ENCODE measurements at regions not wholly inside any gene's neighbourhood (a gene's known extent, or its start where the extent isn't known, plus 50 kb on each side); places are given as distances from the start of the nearest gene placed in this dataset.
"Not testable (repeated sequence)": the region's sequence is repeated elsewhere in the genome, so short reads cannot be mapped to it uniquely, and the experiment has no call there.

DNA sequence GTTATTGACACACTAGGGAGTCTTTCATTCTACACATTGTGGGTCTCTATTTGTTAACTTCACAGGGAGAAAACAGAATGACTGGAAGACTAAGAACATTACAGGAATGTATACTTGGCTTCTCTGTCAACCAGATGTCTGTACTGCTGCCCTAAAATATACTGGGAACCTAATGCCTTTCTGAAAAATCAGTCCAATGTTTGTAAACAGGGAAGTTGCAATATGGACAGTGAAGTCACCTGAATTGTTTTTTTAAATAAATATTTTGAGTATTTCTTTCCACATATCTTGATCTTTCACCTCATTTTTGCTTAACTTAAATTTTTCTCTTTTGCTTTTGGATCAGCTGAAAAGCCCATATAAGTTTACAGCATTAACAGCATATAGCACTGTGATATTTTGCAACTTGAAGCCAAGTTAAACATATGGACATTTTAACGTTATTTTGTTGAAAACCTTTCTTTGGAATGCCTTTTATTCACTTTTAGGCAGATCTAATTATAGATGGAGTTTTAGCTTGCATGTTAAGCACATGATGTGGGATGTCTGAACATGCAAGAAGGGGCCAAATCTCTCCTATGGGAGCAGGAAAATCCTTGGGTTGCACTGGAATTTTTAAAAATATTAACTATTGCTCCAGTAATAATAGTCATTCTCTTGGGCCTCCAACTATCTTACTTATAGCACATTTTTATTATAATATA, 137.7 kb upstream of the TWIST2 start:
- no peak for FAIRE-seq
- DNase-seq (ENCODE audit: low spot score in 2 of 2), result no peak

DNA sequence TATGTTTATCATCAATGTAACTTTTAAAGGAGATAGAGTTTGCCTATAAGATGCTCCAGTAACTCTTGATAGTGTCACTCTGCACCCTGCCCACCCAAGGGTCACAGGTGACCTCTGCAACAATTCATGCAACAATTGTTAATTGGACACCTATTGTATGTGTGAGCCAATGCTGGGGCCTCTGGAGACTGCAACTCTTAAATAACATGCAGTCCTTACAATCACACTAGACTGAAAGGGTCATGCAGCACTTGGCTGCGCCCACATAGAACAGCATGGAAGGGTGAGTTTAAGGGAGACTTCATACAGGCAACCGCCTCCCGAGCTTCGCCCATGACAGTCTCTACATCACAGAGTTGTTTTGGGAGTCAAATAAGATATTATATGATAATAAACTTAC, 137.1 kb upstream of the TWIST2 start:
- no peak for FAIRE-seq

DNA sequence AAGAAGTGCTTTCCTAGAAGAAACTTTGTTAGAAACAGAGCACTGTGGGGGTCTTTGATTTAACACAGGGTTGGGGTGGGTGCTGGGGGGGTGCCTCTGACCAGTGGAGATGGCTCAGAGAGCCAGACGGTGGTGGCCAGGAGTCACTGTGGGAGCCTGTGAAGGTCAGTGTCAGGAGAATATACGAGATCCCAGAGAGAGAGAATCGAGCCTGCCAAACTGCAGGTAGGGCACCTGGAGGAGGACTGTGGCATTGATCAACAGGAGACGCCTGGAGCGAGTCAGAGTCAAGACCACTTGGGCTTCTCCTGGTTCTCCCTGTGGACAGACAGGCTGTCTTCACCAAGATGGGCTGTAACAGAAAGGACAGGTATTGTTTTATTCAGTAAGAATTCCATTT, 136.5 kb upstream of the TWIST2 start:
- DNase-seq (ENCODE audit: low spot score in 2 of 2) (no peak), FAIRE-seq (no peak)

More for the DNA sequence above, 137.1 kb upstream of the TWIST2 start:
- DNase-seq (ENCODE audit: low spot score in 2 of 2), result no peak

DNA sequence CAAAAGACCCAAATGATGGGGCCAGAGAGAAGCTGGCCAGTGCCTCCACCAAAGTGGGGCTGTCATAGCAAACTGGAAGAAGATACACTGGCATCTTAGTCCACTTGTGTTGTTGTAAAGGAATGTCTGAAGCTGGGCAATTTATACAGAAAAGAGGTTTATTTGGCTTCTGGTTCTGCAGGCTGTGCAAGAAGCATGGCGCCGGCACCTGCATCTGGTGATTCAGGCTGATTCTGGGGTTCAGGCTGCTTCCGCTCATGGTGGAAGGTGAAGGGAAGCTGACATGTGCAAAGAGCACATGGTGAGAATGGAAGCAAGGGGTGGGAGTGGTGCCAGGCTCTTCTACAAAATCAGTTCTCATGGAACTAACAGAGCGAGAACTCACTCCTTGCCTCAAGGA, 135.9 kb upstream of the TWIST2 start:
- no peak for FAIRE-seq
- DNase-seq (ENCODE audit: low spot score in 2 of 2), result no peak

DNA sequence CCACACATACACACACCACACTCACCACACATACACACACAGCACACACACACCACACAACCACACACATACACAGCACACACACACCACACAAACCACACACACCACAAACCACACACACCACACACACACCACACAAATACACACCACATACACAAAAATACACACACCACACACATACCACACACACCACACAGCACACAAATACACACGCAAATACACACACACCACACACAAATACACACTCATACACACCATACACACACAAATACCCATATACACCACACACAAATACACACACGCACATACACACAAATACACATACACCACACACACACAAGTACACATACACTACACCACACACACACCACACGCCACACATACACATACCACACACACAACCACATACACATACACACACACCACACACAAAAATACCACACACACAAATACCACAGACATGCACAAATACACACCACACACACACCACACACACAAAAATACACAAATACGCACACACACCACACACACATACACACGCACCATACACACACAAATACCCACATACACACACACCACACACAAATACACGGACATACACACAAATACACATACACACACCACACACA, 134.6 kb upstream of the TWIST2 start:
- no peak for FAIRE-seq
- no peak for DNase-seq (ENCODE audit: low spot score in 2 of 2)

DNA sequence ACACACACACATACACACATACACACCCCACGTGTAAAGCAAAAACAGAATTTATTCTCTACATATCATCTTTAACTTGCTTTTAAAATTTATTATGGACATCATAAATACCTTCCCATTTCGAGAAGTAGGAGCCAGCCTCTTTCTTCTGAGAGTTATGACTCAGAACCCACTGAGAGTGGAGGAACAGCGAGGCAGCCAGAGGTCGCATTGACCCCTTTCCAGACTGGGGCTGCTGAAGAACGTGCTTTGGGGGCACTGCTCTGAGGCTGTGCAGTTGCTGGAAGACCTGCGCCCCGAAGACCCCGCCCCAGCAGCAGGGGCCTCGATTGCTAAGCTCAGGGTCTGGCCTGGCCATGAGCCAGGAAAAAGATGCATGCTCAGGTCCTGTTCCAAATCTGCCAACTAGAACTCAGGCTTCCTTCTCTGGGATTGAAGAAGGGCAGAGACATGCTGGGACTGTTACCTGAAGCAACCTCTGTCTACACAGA, 133.8 kb upstream of the TWIST2 start:
- DNase-seq (ENCODE audit: low spot score in 2 of 2) (no peak), FAIRE-seq (no peak)

DNA sequence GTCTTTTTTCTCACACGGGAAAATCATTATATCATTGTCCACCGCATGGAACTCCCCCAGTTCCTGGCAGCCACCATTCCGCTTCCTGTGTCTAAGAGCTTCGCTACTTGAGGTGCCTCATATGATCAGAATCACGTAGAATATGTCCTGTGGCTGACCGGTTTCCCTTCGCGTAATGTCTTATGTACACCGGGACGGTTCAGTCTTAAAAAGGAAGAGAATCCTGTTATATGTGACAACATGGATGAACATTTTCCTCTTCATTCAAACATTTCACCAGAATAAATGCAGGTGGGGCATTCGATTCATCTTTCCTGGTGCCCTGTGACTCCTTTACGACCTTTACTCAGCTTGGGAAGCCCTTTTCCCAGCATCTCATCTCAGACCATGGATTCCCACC, 131.7 kb upstream of the TWIST2 start:
- no peak for DNase-seq (ENCODE audit: low spot score in 2 of 2)
- FAIRE-seq, result no peak

DNA sequence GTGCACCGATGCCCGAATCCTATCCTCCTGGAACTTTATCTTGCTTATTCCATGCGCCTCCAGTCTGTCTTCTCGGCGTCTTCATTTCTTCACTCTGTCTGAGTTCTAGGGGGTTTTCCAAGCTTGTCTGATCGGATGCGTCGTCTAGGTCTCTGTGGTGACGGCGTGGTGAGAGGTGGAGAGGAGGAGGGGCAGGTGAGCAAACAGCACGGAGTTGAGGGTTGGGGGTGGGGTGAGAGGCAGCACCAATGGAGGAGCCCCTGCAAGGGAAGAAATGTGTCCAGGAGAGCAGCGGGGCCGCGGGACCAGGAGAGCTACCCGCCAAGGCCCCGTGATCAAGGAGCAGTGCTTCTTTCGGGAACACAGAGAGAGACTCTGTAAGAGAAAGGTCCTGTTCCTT, 131.3 kb upstream of the TWIST2 start:
- no peak for DNase-seq (ENCODE audit: low spot score in 2 of 2)
- FAIRE-seq, result no peak

DNA sequence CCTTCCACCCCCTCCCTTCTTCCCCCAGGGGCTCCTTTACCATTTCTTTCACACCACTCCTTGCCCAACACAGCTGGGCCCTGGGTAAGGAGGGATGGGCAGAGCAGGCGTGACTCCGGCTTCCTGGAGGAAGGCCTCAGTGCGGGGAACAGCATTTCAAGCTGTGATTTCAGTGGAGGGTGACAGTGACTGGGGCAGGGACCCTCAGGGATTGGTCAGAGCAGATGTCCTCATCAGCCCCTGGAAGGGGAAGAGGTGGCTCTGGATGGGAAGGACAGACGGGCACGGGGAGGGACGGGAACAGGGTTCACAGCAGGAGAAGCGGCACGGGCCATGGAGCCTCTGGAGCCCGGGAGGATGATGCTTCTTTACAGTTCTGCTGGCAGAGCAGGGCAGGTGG, 130.8 kb upstream of the TWIST2 start:
- FAIRE-seq (no peak), DNase-seq (ENCODE audit: low spot score in 2 of 2) (no peak)

DNA sequence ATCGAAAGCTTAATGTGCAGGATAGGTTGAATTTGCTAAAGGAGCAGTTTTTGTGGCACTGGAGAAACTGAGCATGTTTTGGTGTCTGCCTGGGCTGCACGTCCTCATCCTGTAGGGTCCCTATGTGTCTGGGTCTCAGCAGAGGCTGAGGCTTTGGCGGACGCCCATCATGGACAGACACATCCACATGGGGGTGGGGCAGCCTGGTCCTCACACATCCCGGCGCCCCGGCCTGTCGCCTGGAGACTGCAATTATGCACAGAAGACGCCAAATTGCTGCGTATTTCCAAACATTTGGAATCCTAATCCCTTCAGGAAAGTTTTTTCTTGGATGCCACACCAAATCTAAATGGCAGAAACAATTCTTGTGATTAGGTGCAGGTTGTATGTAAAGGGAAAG, 128.2 kb upstream of the TWIST2 start:
- DNase-seq (ENCODE audit: low spot score in 2 of 2) (no peak), FAIRE-seq (no peak)

DNA sequence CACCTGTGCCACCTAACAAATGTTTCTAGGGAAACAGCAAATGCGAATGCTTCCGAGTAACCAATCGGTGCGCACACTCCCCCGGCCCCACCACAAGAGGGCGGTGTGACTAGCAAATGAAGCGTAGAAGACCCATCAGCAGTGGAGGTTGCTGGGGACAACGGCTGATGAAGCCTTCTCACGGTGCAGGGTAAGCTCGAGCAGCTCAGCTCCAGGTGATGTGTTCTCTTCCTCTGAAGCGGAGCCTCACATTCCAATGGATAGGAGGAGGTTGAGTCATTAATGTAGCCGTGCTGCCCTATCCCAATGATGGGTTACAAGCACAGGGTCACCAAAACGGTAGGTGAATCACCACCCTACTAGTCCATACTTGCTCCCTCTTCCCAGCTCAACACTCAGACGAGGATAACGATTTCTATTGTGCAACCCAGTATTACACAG, 127.6 kb upstream of the TWIST2 start:
- DNase-seq (ENCODE audit: low spot score in 2 of 2), result no peak
- no peak for FAIRE-seq

DNA sequence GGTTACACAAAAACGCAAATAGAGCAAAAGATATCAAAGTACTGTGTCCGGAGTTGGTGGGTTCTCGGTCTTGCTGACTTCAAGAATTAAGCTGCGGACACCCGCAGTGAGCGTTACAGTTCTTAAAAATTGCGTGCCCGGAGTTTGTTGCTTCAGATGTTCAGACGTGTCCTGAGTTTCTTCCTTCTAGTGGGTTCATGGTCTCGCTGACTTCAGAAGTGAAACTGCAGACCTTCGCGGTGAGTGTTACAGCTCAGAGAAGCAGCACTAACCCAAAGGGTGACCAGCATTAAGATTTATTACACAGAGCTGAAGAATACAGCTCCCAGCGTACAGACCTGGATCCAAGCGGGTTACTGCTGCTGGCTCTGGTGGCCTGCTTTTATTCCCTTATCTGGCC, 125.7 kb upstream of the TWIST2 start:
- DNase-seq (ENCODE audit: low spot score in 2 of 2) (no peak), FAIRE-seq (no peak)

DNA sequence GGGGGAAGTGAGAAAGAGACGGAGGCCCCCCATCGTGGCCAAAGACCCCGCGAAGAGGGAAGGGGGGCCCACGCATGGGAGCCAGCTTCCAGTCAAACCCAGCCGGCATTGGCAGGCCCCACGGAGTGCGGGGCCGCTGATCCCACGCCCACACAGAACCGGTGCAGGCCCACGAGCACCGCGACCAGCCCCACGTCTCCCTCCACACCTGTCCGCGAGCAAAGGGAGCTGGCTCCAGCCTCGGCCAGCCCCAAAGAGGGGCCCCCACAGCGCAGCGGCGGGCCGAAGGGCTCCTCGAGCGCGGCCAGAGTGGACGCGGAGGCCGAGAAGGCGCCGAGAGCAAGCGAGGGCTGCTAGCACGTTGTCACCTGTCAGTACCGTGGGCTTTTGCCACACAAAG, 125.0 kb upstream of the TWIST2 start:
- no peak for FAIRE-seq

DNA sequence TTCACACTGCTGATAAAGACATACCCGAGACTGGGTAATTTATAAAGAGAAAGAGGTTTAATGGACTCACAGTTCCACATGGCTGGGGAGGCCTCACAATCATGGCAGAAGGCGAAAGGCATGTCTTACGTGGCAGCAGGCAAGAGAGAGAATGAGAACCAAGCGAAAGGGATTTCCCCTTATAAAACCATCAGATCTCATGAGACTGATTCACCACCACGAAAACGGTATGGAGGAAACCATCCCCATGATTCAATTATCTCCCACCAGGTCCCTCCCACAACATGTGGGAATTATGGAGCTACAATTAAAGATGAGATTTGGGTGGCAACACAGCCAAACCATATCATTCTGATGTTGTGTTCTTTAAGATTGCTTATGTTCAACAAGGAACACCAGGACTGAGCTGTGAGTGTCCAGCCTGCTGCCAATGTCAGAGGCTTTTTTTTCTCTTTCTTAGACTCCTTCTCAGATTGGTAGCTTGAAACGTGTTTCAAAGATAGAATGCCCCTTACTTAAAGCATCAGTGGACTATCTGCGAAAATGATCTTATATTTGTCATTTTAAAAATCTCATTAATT, 124.1 kb upstream of the TWIST2 start:
- not testable (repeated sequence) for DNase-seq (ENCODE audit: low spot score in 2 of 2)

More for the DNA sequence above, 125.0 kb upstream of the TWIST2 start:
- DNase-seq (ENCODE audit: low spot score in 2 of 2), result no peak

DNA sequence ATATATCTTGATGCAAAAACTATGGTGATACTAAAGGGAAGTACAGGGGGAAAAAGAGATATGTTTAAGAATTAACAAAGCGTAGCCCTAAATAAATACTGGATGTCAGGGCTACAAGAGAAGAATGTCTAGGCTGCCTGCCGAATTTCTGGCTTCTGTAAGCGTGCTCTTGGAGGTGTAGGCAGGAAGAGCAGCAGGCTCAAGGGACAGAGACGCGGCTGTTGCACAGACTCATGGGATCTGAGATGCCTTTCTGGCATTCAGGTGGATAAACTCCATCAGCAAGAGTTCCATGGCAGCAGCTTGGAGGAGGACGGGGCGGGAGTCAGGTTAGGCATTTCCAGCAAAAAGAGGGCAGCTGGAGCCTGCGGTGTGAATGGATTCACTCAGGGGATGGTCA, 123.2 kb upstream of the TWIST2 start:
- DNase-seq (ENCODE audit: low spot score in 2 of 2) (no peak), FAIRE-seq (no peak)

More for the DNA sequence above, 124.1 kb upstream of the TWIST2 start:
- not testable (repeated sequence) for FAIRE-seq

DNA sequence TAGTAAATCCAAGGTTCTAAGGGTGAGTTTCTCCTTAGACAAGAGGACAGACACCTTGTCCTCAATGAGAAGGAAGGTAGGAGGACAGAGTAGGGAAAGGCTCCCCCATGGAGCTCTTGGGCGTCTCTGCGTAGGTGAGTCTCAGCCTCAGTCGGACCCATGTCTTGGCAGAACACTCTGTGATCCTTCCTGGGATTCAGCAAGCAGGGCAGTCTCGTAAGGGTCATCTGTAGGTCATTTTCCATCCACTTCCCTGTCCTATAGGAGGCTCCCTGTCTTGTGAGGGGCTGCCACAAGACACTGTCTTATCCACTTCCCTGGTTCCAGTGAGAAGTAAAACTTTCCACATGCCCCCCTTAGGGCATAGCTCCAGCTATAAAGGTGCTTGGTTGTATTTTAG, 122.6 kb upstream of the TWIST2 start:
- no peak for FAIRE-seq
- no peak for DNase-seq (ENCODE audit: low spot score in 2 of 2)

DNA sequence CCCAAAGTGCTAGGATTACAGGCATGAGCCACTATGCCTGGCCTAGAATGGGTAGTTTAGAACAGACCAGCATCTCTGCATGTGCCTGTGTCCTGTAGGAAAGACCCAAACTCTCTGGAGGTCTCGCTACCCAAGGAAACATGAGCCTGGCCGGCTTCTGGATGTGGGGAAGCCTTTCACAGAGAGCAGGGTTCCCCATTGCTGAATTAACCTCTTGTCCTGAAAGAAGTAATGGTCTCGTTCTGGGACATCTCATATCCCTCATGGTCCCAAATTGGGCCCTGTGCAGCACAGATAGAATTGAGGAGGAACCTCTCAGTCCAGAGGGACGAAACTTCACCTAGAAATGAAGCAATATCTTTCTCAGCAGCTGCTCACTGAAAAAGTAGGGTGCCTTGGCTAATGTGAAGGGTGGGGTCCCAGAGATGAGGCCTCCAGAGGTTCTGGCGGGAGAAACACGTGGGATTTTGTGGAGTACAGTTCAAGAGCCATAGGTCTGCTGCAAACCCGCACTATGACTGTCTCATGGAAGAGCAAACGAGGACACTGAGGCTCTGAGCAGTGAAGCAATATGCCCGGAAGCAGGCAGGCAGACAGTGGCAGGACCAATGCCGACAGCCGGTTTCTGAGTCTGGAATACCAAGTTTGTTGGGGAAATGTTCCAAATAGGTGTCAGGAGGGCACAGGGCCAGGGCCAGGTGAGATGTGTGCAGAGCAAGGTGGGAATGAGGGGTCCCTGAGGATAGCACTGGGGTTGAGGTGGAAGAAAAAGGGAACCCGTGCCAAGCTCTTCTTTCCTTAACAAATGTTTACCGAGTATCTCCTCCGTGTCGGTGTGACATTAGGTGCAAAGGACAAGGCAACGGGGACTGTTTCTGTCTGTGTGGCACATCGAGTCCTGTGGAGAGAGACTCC, 121.0 kb upstream of the TWIST2 start:
- FAIRE-seq (no peak), DNase-seq (ENCODE audit: low spot score in 2 of 2) (no peak)

DNA sequence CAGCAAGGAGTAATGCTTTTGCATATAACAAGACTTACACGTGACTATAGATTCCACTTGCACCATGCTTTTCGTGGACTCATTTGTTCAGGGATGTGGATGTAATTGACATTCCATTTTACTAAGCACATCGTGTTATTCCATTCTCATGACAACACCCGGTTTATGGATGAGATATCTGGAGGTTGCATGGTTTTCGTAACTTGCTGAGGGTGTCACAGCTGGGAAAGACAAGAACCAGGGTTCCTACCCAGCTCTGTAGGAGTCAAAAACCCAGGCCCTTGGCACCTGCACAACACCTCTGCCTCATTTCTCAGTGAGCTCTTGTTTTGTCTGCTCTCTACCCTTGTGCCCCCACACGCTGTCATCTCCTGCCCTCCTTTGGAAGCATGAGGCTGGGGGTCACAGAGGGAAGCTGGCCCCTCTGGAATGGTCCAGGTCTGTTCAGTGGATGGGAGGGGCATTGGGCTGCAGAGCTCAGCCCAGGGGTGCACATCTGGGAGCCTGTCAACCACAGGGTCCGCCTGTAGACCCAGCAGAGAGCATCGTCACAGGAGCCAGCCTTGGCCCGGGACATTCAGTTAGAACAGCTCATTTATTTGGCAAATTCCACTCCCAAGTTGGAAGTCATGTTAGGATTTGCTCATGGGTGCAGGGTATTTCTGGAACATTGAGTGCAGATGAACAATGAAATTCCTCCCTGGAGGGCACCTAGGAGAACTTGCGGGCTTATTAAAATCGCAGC, 120.1 kb upstream of the TWIST2 start:
- FAIRE-seq, result no peak
- DNase-seq (ENCODE audit: low spot score in 2 of 2), result no peak

DNA sequence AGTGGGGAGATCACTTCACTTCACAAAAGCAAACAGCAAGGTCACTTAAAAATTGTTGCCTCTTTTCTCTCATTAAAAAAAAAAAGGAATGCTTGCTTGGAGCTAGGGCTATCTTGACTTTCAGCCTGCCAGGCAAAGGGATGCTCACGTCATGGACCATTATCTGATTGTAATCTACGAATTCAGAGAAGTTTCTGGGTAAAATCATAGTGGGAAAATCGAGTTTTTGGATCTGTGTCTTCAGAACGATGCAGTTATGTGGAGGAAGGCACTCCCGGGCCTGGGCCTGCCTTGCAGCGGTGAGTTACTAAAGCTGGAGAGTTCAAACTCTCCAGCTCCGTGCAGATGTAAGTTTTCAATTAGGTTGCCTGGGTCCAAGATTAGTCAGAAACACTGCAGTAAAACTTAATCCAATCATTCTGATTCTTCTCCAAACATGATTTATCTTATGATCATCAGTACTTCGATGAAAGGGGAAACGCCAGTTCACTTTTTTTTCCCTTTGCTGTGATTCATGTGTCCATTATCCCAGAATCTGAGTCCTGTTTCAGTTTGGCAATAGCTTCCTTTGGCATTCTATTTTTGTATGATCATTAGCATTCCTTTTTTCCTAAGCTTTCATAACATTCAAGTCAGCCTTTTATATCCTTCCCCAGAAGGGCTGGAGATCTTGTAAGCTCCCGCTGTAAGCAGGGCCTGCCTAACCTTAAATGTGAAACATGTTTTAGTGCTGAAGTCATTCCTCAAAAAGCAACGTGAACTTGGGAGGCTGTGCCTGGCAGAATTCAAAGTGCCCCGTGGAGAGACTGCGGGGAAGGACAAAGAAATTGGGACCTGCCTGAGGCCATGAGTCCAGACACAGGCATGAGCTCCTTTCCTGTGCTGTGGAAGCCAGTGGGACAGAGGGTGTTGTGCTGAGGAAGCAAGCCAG, 119.3 kb upstream of the TWIST2 start:
- FAIRE-seq, result no peak
- no peak for DNase-seq (ENCODE audit: low spot score in 2 of 2)

Measured in frontal cortex (tissue), 3 donors.